NCI-H82 (cell line): ENCODE measurements at regions not wholly inside any gene's neighbourhood (a gene's known extent, or its start where the extent isn't known, plus 50 kb on each side); places are given as distances from the start of the nearest gene placed in this dataset.
A peak's percentile ranks its signal among the peaks of the same experiment; 100 is the strongest.
"Not testable (repeated sequence)": the region's sequence is repeated elsewhere in the genome, so short reads cannot be mapped to it uniquely, and the experiment has no call there.

ENCODE experiments used
- DNase-seq: peaks from one replicate; lab custom pipeline; 2025; lab: John Stamatoyannopoulos, UW

- DNase-seq, result no peak
Measured at GRCh38 chr15:46956456-46956855, 760.8 kb upstream of the SEMA6D start.

DNA sequence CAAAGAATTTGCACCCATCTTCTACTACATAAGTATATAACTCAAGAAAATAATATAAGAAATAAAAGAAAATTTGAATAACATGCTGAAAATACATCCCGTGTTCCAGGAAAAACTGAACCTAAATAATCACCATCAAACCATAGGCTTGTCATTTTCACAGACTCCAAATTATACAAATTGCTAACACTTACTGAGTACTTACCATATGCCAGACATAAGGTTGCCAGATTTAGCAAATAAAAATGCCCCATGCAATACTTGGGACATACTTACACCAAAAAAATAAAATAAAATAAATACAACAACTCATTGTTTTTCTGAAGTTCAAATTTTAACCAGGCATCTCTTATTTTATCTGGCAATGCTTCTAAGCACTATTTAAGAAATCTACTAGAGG lies 760.4 kb upstream of the SEMA6D start:
- DNase-seq, result no peak

DNA sequence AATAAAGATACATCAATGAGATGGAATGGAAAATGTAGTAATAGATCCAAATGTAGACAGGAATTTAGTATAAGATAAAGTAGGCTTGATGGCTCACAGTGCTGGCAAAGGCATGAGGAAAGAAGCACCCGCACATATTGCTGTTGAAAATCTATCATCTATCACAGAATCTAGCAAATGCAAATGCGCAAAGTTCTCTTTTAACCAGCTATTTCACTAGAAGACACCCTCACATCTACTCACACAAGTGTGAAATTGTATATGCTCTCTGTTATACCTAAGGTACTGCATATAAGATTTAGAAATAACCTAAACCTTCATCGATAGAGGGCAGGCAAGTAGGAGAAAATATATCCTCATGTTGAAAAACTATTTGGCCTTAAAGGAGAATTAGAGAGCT lies 756.7 kb upstream of the SEMA6D start:
- no peak for DNase-seq

DNA sequence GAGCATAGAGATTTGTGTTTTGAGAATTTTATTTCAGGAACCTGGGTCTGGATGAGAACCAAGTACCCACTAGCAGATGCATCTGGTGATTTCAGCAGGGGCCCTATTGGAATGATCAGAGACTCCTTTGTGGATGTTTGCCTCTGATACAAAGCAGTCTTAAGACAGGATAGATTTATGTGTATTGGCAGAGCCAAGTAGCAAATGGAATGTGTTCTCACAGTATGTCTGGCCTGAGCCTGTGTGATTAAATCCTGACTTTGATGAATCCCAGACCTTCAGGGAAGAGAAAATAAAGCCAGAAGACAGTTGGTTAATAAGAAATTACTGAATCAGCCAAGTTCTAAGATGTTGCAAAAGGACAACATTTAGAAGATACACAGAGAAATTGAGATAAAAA lies 755.5 kb upstream of the SEMA6D start:
- DNase-seq, result no peak

DNA sequence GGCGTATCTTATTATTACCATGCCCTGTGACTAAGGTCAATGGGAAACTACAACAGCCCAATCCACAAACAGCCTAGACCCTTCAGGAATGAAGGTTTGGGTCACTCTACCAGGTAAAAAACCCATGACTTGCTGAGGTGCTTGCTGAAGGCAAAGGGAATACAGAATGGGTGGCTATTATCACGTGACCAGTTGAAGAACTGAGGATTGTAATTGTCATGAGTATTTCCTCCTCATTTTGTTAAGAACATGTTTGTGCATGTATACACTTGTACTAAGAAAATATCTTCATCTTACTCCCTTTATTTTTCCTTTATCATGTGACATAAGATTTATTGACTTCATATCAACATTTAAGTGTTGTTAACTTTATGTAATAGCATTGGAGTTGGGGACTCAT lies 729.2 kb upstream of the SEMA6D start:
- DNase-seq, result not testable (repeated sequence)

GRCh38 chr15:46996359-46996758 lies 720.9 kb upstream of the SEMA6D start:
- peak; percentile 12 for DNase-seq

- no peak for DNase-seq
Measured at GRCh38 chr15:46997501-46997900, 719.8 kb upstream of the SEMA6D start.

DNA sequence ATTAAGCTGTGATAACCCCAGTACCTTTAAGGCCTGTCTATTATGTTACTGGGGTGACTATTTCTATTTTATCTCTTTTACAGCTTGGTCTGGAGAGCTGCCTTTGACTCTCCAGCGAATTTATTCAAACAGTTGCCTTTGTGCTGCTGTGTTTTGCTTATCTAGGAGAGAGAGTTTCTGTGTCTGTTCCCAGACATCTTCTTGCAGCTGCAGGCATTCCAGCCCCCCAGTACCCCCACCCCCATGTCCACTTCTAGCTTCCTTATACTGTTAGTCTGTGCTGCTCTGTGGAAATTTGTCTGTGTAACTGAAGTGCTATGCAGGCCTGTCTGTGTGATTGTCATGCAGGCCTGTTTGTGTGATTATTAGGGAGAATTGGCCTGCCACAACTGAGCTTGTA lies 713.7 kb upstream of the SEMA6D start:
- DNase-seq, result no peak

- no peak for DNase-seq
Measured at GRCh38 chr15:47013446-47013845, 703.9 kb upstream of the SEMA6D start.

GRCh38 chr15:47027322-47027946 lies 689.9 kb upstream of the SEMA6D start:
- peak; percentile 60 for DNase-seq

- no peak for DNase-seq
Measured at GRCh38 chr15:47035475-47036406, 681.6 kb upstream of the SEMA6D start.

DNA sequence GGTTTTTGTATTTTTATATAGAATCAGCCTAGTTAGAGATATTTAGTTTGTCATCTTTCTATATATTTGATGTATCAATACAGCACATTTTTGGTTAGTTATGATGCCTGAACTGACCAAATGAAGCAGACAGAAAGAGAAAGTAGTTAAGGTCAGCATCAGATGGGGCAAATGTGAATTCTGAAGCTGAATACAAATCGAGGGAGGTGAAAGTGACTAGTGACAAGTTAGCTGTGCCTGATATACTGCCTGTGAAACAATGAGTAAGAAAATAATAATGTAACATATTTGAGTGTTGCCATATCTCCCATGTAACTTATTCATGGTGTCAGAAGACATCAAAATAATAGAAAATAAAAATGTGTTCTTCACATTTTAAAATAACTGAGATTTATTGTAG lies 680.3 kb upstream of the SEMA6D start:
- no peak for DNase-seq

DNA sequence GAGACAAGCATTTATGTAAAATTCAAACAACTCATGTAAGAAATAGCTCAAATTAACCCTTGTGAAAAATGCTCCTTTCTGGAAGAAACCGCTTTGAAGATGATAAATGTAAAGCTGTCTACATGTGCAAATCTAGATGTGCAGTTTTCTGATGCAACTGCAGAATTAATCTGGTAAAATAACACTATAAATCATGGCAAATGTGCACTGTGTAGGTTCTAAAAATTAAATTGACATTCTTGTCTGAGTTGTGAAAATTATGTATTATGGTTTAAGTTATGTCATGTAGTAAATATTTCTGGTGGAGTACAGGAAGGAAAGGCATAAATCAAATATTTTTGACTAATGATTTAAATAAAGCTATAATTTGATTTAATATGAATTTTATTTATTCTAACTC lies 678.1 kb upstream of the SEMA6D start:
- no peak for DNase-seq

- DNase-seq, result peak; percentile 96
Measured at GRCh38 chr15:47041301-47041700, 676.0 kb upstream of the SEMA6D start.

DNA sequence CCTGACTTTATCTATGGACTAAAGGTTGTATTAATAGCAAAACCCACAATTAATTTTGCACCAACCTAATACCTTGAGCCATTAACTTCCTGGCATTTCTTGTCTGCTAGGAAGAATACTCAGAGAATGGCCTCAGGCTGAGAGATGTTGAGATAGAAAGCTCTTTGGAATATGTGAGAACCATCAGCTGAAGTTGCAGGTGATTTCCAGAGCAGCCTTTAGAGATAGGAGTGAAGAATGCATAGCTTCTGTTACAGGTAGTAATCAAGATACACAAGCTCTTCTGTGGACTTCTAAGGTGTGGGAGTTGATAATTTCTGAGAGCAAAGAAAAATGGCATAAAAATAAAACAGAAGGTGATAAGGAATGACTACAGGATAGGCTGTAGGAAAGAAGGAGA lies 669.3 kb upstream of the SEMA6D start:
- DNase-seq, result not testable (repeated sequence)

GRCh38 chr15:47066392-47066791 lies 650.9 kb upstream of the SEMA6D start:
- no peak for DNase-seq

GRCh38 chr15:47077846-47078245 lies 639.5 kb upstream of the SEMA6D start:
- DNase-seq, result not testable (repeated sequence)

GRCh38 chr15:47095833-47096232 lies 621.5 kb upstream of the SEMA6D start:
- no peak for DNase-seq

DNA sequence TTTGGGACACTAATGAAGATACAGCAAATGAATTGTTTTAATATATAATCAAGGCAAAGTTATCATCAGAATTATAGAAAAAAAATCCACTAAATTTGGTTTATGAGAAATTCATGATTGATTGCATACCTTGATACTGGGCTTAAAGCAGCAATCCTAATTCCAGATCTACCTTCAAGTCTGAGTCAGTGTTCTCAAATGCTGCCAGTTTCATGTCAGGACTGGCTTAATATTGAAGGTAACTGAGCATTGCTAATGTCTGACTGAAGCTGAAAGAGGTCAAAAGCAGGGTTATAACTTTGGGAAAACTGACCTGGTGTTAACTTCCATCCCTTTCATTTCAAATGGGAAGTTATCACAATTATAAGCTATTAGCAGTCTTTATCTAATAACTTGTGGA lies 618.8 kb upstream of the SEMA6D start:
- DNase-seq, result not testable (repeated sequence)

- DNase-seq, result not testable (repeated sequence)
Measured at GRCh38 chr15:47099801-47100200, 617.5 kb upstream of the SEMA6D start.

DNA sequence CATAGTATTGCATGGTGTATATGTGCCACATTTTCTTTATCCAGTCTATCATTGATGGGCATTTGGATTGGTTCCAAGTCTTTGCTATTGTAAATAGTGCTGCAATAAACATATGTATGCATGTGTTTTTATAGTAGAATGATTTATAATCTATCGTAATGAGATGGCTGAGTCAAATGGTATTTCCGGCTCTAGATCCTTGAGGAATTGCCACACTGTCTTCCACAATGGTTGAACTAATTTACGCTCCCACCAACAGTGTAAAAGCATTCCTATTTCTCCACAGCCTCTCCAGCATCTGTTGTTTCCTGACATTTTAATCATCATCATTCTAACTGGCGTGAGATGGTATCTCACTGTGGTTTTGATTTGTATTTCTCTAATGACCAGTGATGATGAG lies 608.5 kb upstream of the SEMA6D start:
- DNase-seq, result not testable (repeated sequence)

DNA sequence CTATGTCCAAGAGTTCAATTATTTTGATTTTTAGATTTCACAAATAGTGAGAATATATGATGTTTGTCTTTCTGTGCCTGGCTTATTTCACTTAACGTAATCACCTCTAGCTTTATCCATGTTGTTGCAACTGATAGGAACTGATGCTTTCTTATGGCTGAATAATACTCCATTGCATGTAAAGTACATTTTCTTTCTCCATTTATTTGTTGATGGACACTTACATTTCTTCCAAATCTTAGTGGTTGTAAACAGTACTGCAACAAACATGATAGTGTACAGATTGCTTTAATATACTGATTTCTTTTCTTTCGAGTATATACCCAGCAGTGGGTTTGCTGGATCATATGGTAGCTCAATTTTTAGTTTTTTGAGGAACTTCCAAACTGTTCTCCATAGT lies 600.6 kb upstream of the SEMA6D start:
- no peak for DNase-seq

- no peak for DNase-seq
Measured at GRCh38 chr15:47119349-47119748, 598.0 kb upstream of the SEMA6D start.
